ENCODE measurements at regions not wholly inside any gene's neighbourhood (a gene's known extent, or its start where the extent isn't known, plus 50 kb on each side); places are given as distances from the start of the nearest gene placed in this dataset.

- Histone ChIP-seq H3K79me2 (replicated peaks; ENCODE audit: insufficient read depth, low read length) (no peaks in the 10 kb centered on the region), H2AFZ (ENCODE audit: low read depth, low read length) (no peak overlapping the region), H3F3A (ENCODE audit: insufficient read depth, low read length, poor library complexity, severe bottlenecking) (no peaks in the 10 kb centered on the region), H3K4me2 (ENCODE audit: low read length) (no peak overlapping the region), H3K9me2 (ENCODE audit: insufficient read depth, low read length) (no peaks in the 10 kb centered on the region), H3K9ac (ENCODE audit: low read length) (no peak overlapping the region), H3K36me3 (ENCODE audit: insufficient read depth, low read length) (no peaks in the 10 kb centered on the region), H3K4me3 (ENCODE audit: low read length) (no peak overlapping the region), H3K9me3 (ENCODE audit: low read length) (no peaks in the 10 kb centered on the region), H3K27me3 (ENCODE audit: insufficient read depth, low read depth, low read length) (no peaks in the 10 kb centered on the region), H4K20me1 (ENCODE audit: insufficient read depth) (no peaks in the 10 kb centered on the region), H3K27ac (ENCODE audit: low read length) (no peak overlapping the region)
- TF ChIP-seq RAD21 (conservative IDR thresholded peaks at IDR 0.05), result no peak
- no peak for TF ChIP-seq TAF1 (IDR thresholded peaks at IDR 0.05; ENCODE audit: low read depth)
- TF ChIP-seq, protein P1, sequence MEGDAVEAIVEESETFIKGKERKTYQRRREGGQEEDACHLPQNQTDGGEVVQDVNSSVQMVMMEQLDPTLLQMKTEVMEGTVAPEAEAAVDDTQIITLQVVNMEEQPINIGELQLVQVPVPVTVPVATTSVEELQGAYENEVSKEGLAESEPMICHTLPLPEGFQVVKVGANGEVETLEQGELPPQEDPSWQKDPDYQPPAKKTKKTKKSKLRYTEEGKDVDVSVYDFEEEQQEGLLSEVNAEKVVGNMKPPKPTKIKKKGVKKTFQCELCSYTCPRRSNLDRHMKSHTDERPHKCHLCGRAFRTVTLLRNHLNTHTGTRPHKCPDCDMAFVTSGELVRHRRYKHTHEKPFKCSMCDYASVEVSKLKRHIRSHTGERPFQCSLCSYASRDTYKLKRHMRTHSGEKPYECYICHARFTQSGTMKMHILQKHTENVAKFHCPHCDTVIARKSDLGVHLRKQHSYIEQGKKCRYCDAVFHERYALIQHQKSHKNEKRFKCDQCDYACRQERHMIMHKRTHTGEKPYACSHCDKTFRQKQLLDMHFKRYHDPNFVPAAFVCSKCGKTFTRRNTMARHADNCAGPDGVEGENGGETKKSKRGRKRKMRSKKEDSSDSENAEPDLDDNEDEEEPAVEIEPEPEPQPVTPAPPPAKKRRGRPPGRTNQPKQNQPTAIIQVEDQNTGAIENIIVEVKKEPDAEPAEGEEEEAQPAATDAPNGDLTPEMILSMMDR (IDR thresholded peaks at IDR 0.05; ENCODE audit: poor library complexity, severe bottlenecking), result no peak
- no peak for TF ChIP-seq EZH2 (IDR thresholded peaks at IDR 0.05; ENCODE audit: borderline replicate concordance, insufficient read depth, low read length, poor library complexity, severe bottlenecking)
- TF ChIP-seq, protein P2, sequence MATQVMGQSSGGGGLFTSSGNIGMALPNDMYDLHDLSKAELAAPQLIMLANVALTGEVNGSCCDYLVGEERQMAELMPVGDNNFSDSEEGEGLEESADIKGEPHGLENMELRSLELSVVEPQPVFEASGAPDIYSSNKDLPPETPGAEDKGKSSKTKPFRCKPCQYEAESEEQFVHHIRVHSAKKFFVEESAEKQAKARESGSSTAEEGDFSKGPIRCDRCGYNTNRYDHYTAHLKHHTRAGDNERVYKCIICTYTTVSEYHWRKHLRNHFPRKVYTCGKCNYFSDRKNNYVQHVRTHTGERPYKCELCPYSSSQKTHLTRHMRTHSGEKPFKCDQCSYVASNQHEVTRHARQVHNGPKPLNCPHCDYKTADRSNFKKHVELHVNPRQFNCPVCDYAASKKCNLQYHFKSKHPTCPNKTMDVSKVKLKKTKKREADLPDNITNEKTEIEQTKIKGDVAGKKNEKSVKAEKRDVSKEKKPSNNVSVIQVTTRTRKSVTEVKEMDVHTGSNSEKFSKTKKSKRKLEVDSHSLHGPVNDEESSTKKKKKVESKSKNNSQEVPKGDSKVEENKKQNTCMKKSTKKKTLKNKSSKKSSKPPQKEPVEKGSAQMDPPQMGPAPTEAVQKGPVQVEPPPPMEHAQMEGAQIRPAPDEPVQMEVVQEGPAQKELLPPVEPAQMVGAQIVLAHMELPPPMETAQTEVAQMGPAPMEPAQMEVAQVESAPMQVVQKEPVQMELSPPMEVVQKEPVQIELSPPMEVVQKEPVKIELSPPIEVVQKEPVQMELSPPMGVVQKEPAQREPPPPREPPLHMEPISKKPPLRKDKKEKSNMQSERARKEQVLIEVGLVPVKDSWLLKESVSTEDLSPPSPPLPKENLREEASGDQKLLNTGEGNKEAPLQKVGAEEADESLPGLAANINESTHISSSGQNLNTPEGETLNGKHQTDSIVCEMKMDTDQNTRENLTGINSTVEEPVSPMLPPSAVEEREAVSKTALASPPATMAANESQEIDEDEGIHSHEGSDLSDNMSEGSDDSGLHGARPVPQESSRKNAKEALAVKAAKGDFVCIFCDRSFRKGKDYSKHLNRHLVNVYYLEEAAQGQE (IDR thresholded peaks at IDR 0.05; ENCODE audit: borderline replicate concordance), result no peak
- no peak for TF ChIP-seq EP300 (conservative IDR thresholded peaks at IDR 0.05; ENCODE audit: poor library complexity, severe bottlenecking)
- no peak for TF ChIP-seq POLR2AphosphoS5 (IDR thresholded peaks at IDR 0.05)
- no peak for TF ChIP-seq SMC3 (conservative IDR thresholded peaks at IDR 0.05; ENCODE audit: poor library complexity)
- TF ChIP-seq MXI1 (conservative IDR thresholded peaks at IDR 0.05; ENCODE audit: poor library complexity, severe bottlenecking), result no peak
These were observed 279.3 kb upstream of the RASGRP1 start for GRCh38 chr15:38843736-38844590.

GRCh38 chr15:38844736-38845135 lies 280.1 kb upstream of the RASGRP1 start:
- Histone ChIP-seq H3K36me3 (ENCODE audit: insufficient read depth, low read length) (no peaks in the 10 kb centered on the region), H3K9me3 (ENCODE audit: low read length) (no peaks in the 10 kb centered on the region), H4K20me1 (ENCODE audit: insufficient read depth) (no peaks in the 10 kb centered on the region), H3K27ac (ENCODE audit: low read length) (no peak overlapping the region), H3K9me2 (ENCODE audit: insufficient read depth, low read length) (no peaks in the 10 kb centered on the region), H3K9ac (ENCODE audit: low read length) (no peak overlapping the region), H3K4me2 (ENCODE audit: low read length) (no peak overlapping the region), H2AFZ (ENCODE audit: low read depth, low read length) (no peak overlapping the region), H3K79me2 (replicated peaks; ENCODE audit: insufficient read depth, low read length) (no peaks in the 10 kb centered on the region), H3K27me3 (ENCODE audit: insufficient read depth, low read depth, low read length) (no peaks in the 10 kb centered on the region), H3K4me3 (ENCODE audit: low read length) (no peak overlapping the region), H3F3A (ENCODE audit: insufficient read depth, low read length, poor library complexity, severe bottlenecking) (no peaks in the 10 kb centered on the region)
- no peak for TF ChIP-seq POLR2AphosphoS5 (IDR thresholded peaks at IDR 0.05)
- TF ChIP-seq, protein P1 (IDR thresholded peaks at IDR 0.05; ENCODE audit: poor library complexity, severe bottlenecking), result no peak
- no peak for TF ChIP-seq EZH2 (IDR thresholded peaks at IDR 0.05; ENCODE audit: borderline replicate concordance, insufficient read depth, low read length, poor library complexity, severe bottlenecking)
